Astrocyte of the cerebellum (primary cell): ENCODE measurements at regions not wholly inside any gene's neighbourhood (a gene's known extent, or its start where the extent isn't known, plus 50 kb on each side); places are given as distances from the start of the nearest gene placed in this dataset.
"Not testable (repeated sequence)": the region's sequence is repeated elsewhere in the genome, so short reads cannot be mapped to it uniquely, and the experiment has no call there.

Experiments
- DNase-seq: peaks from one replicate; pipeline ENCODE4 v3.0.0-alpha.2; 2011; ENCODE audit warnings: low read depth
- H3K4me3 ChIP-seq: 2 replicates; pipeline ENCODE4 v1.5.1; 2011; ENCODE audit warnings: mild to moderate bottlenecking, low read depth, low read length, moderate library complexity
- in situ Hi-C: cut with HindIII; loops from 2 replicates; pipeline ENCODE4 v1.10.0; 2017; ENCODE audit warnings: low sequenced_read_pairs
- TF ChIP-seq, protein P1 (sequence below): IDR thresholded peaks from 2 replicates; pipeline ENCODE4 v1.5.1; 2012; ENCODE audit warnings: low read length, low read depth, moderate library complexity, mild to moderate bottlenecking; ENCODE audit errors: missing control alignments

DNA sequence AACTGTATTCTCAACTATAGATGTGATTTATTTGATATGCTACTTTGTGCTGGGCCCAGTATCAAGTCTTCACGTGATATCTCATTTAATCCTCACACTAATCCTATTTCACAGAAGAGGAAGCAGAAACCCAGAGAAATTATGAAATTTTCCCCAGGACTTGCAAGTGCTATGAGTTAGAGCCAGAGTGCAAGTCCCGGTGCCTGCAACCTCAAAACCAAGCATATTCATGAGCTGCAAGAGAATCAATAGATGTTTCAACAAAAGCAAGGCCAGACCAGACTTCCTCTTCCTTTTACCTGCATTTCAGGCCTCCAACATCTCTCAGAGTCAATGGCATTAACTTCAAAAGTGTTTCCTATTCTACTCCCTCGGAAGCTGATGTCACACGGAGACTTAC is 92.2 kb upstream of the GATB start:
- TF ChIP-seq, protein P1, sequence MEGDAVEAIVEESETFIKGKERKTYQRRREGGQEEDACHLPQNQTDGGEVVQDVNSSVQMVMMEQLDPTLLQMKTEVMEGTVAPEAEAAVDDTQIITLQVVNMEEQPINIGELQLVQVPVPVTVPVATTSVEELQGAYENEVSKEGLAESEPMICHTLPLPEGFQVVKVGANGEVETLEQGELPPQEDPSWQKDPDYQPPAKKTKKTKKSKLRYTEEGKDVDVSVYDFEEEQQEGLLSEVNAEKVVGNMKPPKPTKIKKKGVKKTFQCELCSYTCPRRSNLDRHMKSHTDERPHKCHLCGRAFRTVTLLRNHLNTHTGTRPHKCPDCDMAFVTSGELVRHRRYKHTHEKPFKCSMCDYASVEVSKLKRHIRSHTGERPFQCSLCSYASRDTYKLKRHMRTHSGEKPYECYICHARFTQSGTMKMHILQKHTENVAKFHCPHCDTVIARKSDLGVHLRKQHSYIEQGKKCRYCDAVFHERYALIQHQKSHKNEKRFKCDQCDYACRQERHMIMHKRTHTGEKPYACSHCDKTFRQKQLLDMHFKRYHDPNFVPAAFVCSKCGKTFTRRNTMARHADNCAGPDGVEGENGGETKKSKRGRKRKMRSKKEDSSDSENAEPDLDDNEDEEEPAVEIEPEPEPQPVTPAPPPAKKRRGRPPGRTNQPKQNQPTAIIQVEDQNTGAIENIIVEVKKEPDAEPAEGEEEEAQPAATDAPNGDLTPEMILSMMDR: no peak
- no peak for DNase-seq
- in situ Hi-C loops: loop anchor here (5.0 kb wide), 1 partner anchor 66 kb away; no protein-coding TSS in a partner anchor
- H3K4me3 ChIP-seq: no peak overlapping the region

DNA sequence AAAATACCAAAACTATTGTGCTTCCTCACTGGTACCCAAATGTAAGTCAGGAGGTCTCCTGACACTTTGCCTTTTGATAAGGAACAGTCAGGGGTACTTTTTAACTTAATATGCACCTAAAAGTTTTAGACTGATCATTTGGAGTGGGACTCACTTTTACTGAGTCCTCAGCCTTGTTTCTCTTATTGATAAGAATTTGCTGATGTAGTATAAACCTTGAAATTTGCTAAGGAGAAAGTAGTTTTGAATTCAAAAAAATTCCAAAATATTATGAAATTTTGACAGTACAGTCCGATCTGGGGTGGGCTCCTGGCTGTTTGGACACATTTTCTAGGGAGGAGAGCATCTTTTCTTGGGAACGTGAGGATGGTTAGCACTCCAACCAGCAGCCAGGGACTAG is 91.4 kb upstream of the GATB start:
- H3K4me3 ChIP-seq: no peak overlapping the region
- TF ChIP-seq, protein P1: no peak
- in situ Hi-C loops: loop anchor here (5.0 kb wide), 1 partner anchor 65 kb away; no protein-coding TSS in a partner anchor
- DNase-seq: no peak

DNA sequence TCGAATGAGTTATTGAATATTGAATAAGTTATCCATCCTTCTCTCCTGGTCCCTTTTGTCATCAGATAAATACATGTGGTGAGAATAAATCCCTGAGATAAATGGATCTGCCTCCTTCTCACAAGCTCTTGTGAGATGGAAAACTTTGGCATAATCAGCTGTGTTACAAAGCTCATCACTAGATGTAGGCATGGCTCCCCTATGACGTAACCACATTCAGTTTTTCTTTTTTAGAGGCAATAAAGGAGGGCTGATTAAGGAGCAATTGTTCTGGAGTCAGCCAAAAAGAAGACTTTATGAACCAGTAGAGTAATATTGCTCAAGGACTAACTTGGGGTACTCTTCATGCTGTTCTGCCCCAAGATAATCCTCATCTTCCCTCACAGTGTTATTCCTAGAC is 90.5 kb upstream of the GATB start:
- no peak for DNase-seq
- no peak overlapping the region for H3K4me3 ChIP-seq
- TF ChIP-seq, protein P1: no peak
- in situ Hi-C loops: loop anchor here (5.0 kb wide), 1 partner anchor 64 kb away; no protein-coding TSS in a partner anchor

DNA sequence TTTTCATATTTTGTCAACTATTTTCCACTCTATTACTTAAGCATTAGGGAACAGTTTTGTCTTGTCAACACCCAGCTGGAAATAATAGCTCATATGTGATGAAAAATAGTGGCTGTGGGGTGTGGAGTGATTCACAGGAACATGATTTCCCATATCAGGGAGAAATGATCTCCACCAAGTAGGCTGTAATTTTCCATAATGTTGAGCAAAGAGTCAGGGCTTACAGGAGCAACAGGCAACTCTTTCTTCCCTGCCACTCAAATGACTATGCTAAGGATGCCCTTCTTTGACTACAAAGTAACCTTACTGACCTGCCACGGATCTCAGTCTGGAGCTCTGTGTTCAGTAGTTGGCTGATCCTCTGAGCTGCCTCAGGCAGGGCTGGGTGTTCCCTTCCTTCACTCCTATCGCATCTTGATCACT is 90.0 kb upstream of the GATB start:
- no peak overlapping the region for H3K4me3 ChIP-seq
- DNase-seq: no peak
- TF ChIP-seq, protein P1: no peak
- in situ Hi-C loops: loop anchor here (5.0 kb wide), 1 partner anchor 64 kb away; no protein-coding TSS in a partner anchor

DNA sequence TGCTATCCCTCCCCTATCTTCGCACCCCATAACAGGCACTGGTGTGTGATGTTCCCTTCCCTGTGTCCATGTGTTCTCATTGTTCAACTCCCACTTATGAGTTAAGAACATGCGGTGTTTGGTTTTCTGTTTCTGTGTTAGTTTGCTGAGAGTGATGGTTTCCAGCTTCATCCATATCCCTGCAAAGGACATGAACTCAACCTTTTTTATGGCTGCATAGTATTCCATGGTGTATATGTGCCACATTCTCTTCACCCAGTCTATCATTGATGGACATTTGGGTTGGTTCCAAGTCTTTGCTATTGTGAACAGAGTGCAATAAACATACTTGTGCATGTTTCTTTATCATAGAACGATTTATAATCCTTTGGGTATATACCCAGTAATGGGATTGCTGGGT is 84.7 kb upstream of the GATB start:
- DNase-seq, in situ Hi-C loops, H3K4me3 ChIP-seq: not testable (repeated sequence)

DNA sequence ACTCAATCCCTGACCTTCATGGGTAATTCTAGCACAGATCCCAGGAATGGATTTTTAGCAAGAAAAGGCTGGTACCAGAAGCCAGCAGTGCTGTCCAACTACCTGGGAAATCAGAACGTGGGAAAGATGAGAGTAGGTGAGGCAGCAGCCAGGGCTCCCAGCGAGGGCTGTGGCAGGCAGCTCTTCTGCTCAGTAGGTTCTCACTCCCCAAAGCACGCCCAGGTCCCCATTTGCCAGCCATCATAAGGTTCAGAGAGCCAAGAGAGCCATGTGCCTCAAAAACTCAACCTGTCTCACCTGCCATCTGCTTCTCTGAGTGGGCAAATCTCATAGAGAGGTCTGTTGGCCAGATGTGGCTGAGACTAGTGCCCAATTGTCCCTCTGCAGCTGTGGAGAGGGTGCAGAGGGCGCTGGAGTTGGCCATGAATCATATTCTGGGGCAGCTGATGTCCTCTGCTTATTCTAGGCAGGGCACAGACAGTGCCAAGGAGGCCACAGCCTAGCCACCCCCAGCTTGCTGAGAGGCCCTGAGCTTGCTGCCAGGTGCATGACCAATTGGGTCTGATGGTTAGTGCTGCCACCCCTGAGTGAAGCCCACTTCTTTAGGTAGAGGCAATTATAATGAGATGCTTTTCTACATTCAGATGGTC is 81.7 kb upstream of the GATB start:
- no peak for DNase-seq
- no peak overlapping the region for H3K4me3 ChIP-seq
- in situ Hi-C loops: no loop called here
- TF ChIP-seq, protein P1: no peak

DNA sequence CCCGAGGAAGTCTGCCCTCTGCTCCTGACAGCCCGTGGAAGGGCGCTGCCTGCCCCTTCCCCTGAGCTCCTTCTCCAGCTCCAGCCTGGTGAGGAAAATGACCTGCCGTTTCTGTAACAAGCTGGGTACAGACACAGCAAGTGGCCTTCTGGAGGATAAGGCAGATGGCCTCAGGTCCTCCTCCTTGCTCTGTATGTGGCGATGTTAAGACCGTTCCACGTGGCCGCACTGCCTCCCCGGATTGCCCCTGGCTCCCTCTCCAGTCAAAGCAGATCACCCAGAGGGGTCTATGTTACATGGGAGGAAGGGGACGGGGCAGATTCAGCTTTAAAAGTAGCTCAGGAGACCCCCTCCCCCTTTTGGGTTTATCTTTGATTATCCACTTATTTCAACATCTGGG is 80.3 kb upstream of the GATB start:
- in situ Hi-C loops: no loop called here
- TF ChIP-seq, protein P1: no peak

More for the DNA sequence above, 80.3 kb upstream of the GATB start:
- no peak for DNase-seq
- H3K4me3 ChIP-seq: no peak overlapping the region
